Smooth muscle cell (in vitro differentiated cells): ENCODE measurements at regions not wholly inside any gene's neighbourhood (a gene's known extent, or its start where the extent isn't known, plus 50 kb on each side); places are given as distances from the start of the nearest gene placed in this dataset.

Experiments
- DNase-seq: peaks from one replicate; lab custom pipeline; 2025; ENCODE audit not compliant: unreplicated experiment; lab: John Stamatoyannopoulos, UW
- H2AFZ ChIP-seq: fragments of 200-600 bp; sonication (generic); 2 replicates; pipeline ENCODE4 v1.6.0; 2016; ENCODE audit warnings: antibody characterized with exemption, low read depth, mild to moderate bottlenecking
- H3F3A ChIP-seq: fragments of 200-600 bp; sonication (generic); 2 replicates; pipeline ENCODE4 v1.6.0; 2017; ENCODE audit warnings: antibody characterized with exemption, low read depth
- H3K27ac ChIP-seq: fragments of 200-600 bp; sonication (generic); 2 replicates; pipeline ENCODE4 v1.5.1; 2016; ENCODE audit warnings: low read depth, mild to moderate bottlenecking
- H3K27me3 ChIP-seq: fragments of 200-600 bp; sonication (generic); 2 replicates; pipeline ENCODE4 v1.6.1; 2016; ENCODE audit warnings: low read depth, mild to moderate bottlenecking
- H3K36me3 ChIP-seq: fragments of 200-600 bp; sonication (generic); 2 replicates; pipeline ENCODE4 v1.5.1; 2016; ENCODE audit warnings: low read depth
- H3K4me1 ChIP-seq: fragments of 200-600 bp; sonication (generic); 2 replicates; pipeline ENCODE4 v1.5.1; 2016; ENCODE audit warnings: low read depth
- H3K4me2 ChIP-seq: fragments of 200-600 bp; sonication (generic); 2 replicates; pipeline ENCODE4 v1.6.0; 2016; ENCODE audit warnings: mild to moderate bottlenecking
- H3K4me3 ChIP-seq: fragments of 200-600 bp; sonication (generic); 2 replicates; pipeline ENCODE4 v1.5.1; 2016; ENCODE audit warnings: mild to moderate bottlenecking
- H3K79me2 ChIP-seq: fragments of 200-600 bp; sonication (generic); 2 replicates; pipeline ENCODE4 v1.6.0; 2016; ENCODE audit warnings: low read depth, mild to moderate bottlenecking
- H3K9ac ChIP-seq: fragments of 200-600 bp; sonication (generic); 2 replicates; pipeline ENCODE4 v1.6.0; 2016; ENCODE audit warnings: low read depth
- H3K9me3 ChIP-seq: fragments of 200-600 bp; sonication (generic); replicated peaks from 2 replicates; pipeline ENCODE4 v1.5.1; 2016; ENCODE audit warnings: low read depth
- H4K20me1 ChIP-seq: fragments of 200-600 bp; sonication (generic); 2 replicates; pipeline ENCODE4 v1.6.0; 2016; ENCODE audit warnings: low read depth
- WGBS: methylation state at CpG from one replicate; pipeline ENCODE4 v1.1.7; 2016; ENCODE audit warnings: low lambda C conversion rate; 5-methylcytosine and 5-hydroxymethylcytosine counted together
- TF ChIP-seq, protein P1 (sequence below): fragments of 200-600 bp; sonication (generic); IDR thresholded peaks from 2 replicates; pipeline ENCODE4 v1.5.1; 2017; ENCODE audit warnings: borderline replicate concordance, mild to moderate bottlenecking, antibody characterized with exemption; ENCODE audit not compliant: insufficient read depth, poor library complexity, severe bottlenecking

DNA sequence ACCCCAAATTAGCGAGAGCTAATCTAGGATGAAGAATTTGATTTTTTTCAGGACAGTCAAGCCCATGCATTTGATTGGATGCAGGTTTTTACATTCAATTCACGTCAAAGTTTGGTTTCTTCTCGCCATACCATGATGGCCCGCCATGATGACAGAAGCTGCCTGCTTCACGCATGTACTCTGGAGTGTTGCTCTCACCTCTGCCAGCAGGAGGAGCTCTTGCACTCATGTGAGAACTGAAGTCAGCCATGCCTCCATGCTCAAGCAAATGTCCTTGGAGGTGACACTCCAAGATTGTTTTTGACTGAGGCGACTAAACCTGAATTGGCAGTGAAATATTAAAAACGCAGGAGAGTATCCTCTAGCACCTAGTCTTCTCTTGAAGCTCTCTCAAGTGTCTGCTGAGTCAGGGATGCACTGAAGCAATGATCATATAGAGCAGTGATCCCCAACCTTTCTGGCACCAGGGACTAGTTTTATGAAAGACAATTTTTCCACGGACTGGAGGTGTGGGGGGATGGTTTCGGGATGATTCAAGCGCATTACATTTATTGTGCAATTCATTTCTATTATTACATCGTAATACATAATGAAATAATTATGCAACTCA lies 120.9 kb downstream of the SAMMSON start:
- 85% methylated on average over 11 of the region's 11 CpGs for WGBS
- no peak overlapping the region for H3K4me2 ChIP-seq
- H3K9me3 ChIP-seq: no peaks in the 10 kb centered on the region

DNA sequence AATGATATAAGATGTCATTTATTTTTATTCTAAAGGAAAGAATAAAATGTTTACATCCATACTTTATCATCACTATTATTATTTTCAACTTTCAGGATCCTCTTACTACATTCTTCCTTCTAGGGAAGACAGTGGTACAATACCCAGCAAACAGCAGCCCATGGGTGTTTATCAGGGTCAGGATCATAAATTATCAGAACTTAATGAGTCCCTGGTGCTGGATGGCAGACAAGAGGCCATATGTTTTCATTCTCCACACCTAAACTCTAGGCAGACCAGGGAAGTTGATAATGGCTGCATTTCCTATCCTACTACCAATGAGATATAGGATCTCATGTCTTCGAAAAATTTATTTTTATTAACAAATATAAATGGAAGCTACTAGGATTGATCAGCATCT lies 127.7 kb downstream of the SAMMSON start:
- H2AFZ ChIP-seq: no peak overlapping the region
- no peak overlapping the region for H3K4me3 ChIP-seq
- H3K4me2 ChIP-seq: no peak overlapping the region
- no peaks in the 10 kb centered on the region for H3F3A ChIP-seq
- no peaks in the 10 kb centered on the region for H3K79me2 ChIP-seq
- H3K27ac ChIP-seq: no peak overlapping the region
- no peak for DNase-seq
- no peaks in the 10 kb centered on the region for H3K4me1 ChIP-seq
- H3K9me3 ChIP-seq: no peaks in the 10 kb centered on the region
- H3K9ac ChIP-seq: no peak overlapping the region
- H4K20me1 ChIP-seq: no peaks in the 10 kb centered on the region
- H3K27me3 ChIP-seq: no peaks in the 10 kb centered on the region
- WGBS: 97% methylated on average over 1 of the region's 1 CpG
- TF ChIP-seq, protein P1, sequence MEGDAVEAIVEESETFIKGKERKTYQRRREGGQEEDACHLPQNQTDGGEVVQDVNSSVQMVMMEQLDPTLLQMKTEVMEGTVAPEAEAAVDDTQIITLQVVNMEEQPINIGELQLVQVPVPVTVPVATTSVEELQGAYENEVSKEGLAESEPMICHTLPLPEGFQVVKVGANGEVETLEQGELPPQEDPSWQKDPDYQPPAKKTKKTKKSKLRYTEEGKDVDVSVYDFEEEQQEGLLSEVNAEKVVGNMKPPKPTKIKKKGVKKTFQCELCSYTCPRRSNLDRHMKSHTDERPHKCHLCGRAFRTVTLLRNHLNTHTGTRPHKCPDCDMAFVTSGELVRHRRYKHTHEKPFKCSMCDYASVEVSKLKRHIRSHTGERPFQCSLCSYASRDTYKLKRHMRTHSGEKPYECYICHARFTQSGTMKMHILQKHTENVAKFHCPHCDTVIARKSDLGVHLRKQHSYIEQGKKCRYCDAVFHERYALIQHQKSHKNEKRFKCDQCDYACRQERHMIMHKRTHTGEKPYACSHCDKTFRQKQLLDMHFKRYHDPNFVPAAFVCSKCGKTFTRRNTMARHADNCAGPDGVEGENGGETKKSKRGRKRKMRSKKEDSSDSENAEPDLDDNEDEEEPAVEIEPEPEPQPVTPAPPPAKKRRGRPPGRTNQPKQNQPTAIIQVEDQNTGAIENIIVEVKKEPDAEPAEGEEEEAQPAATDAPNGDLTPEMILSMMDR: no peak
- H3K36me3 ChIP-seq: no peaks in the 10 kb centered on the region

More for the DNA sequence above, 120.9 kb downstream of the SAMMSON start:
- Histone ChIP-seq H3F3A (no peaks in the 10 kb centered on the region), H3K9ac (no peak overlapping the region), H3K4me1 (no peaks in the 10 kb centered on the region), H3K4me3 (no peak overlapping the region), H4K20me1 (no peaks in the 10 kb centered on the region), H3K27me3 (peaks cover 8% of the 10 kb centered on the region), H3K27ac (no peak overlapping the region), H3K79me2 (no peaks in the 10 kb centered on the region), H2AFZ (no peak overlapping the region), H3K36me3 (no peaks in the 10 kb centered on the region)
- no peak for DNase-seq
- TF ChIP-seq, protein P1: peak; percentile 77

DNA sequence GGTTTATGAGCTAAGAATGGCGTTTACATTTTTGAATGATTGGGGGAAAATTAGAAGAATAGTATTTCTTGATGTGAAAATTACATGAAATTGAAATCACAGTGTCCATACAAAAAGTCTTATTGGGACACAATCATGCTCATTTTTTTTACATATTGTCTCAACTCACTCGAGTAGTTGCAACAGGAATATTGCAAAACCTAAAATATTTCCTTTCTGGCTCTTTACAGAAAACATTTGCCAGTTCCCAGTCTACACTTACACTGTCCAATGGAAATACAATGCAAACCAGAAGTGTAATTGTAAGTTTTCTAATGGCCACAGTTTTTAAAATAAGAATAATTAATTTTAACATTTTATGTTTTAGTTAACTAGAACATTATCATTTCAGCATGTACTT lies 137.8 kb downstream of the SAMMSON start:
- no peak for DNase-seq
- Histone ChIP-seq H3K9ac (no peak overlapping the region), H3K36me3 (no peaks in the 10 kb centered on the region), H3K4me1 (no peaks in the 10 kb centered on the region), H3F3A (no peaks in the 10 kb centered on the region), H2AFZ (no peak overlapping the region), H3K27ac (no peak overlapping the region), H3K9me3 (no peaks in the 10 kb centered on the region), H3K79me2 (no peaks in the 10 kb centered on the region), H4K20me1 (no peaks in the 10 kb centered on the region), H3K4me2 (no peak overlapping the region), H3K4me3 (no peak overlapping the region), H3K27me3 (no peaks in the 10 kb centered on the region)
- TF ChIP-seq, protein P1: no peak
- WGBS: 67% methylated on average over 2 of the region's 2 CpGs

DNA sequence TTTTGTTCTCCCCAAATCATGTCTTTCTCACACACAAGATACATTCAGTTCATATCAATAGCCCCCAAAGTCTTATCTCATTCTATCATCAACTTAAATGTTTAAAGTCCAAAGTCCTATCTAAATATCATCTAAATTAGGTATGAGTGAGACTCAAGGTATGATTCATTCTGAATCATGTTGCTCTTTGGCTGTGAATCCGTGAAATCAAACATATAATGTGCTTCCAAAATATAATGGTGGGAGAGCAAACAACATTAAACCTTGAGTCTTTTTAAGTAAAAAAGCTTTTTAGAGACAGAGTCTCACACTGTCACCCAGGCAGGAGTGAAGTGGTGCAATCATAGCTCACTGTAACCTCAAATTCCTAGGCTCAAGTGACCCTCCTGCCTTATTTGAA lies 139.1 kb downstream of the SAMMSON start:
- H3K36me3 ChIP-seq: no peaks in the 10 kb centered on the region
- H2AFZ ChIP-seq: no peak overlapping the region
- H3K9ac ChIP-seq: no peak overlapping the region
- no peak overlapping the region for H3K4me3 ChIP-seq
- no peak for DNase-seq
- TF ChIP-seq, protein P1: no peak
- H3K4me2 ChIP-seq: no peak overlapping the region
- 43% methylated on average over 1 of the region's 1 CpG for WGBS
- H3K9me3 ChIP-seq: no peaks in the 10 kb centered on the region
- H3K27ac ChIP-seq: no peak overlapping the region
- no peaks in the 10 kb centered on the region for H3F3A ChIP-seq
- no peaks in the 10 kb centered on the region for H3K27me3 ChIP-seq
- no peaks in the 10 kb centered on the region for H3K4me1 ChIP-seq
- H4K20me1 ChIP-seq: no peaks in the 10 kb centered on the region
- no peaks in the 10 kb centered on the region for H3K79me2 ChIP-seq
